WTC11 (cell line): ENCODE measurements at regions not wholly inside any gene's neighbourhood (a gene's known extent, or its start where the extent isn't known, plus 50 kb on each side); places are given as distances from the start of the nearest gene placed in this dataset.
"Not testable (repeated sequence)": the region's sequence is repeated elsewhere in the genome, so short reads cannot be mapped to it uniquely, and the experiment has no call there.

Experiments used
- ATAC-seq: fragments of 200-7000 bp; cut with Tn5 transposase; 2 replicates; pipeline ENCODE4 v1.10.0; 2021; ENCODE audit warnings: mild to moderate bottlenecking, moderate library complexity
- CTCF ChIA-PET: fragments of 300-600 bp; sonication (Branson Sonifier 250); formaldehyde crosslinking; loops from one replicate; lab custom pipeline; 2021; ENCODE audit warnings: antibody characterized with exemption; lab: Charles Lee
- POLR2A ChIA-PET: fragments of 350-600 bp; sonication (Branson Sonifier 250); formaldehyde crosslinking; loops from one replicate; lab custom pipeline; 2021; ENCODE audit warnings: antibody characterized with exemption; lab: Charles Lee
- DNase-seq: peaks from one replicate; pipeline ENCODE4 v3.0.0; 2021; ENCODE audit warnings: low spot score
- H3K27ac Mint-ChIP-seq: 2 replicates; pipeline ENCODE4 v1.8.0; 2021; ENCODE audit warnings: mixed read lengths
- H3K27me3 Mint-ChIP-seq: 2 replicates; pipeline ENCODE4 v1.8.0; 2021; ENCODE audit warnings: low read depth, mild to moderate bottlenecking, moderate library complexity, mixed read lengths
- H3K36me3 Mint-ChIP-seq: 2 replicates; pipeline ENCODE4 v1.8.0; 2021; ENCODE audit warnings: mixed read lengths
- H3K4me1 Mint-ChIP-seq: 2 replicates; pipeline ENCODE4 v1.8.0; 2022; ENCODE audit warnings: mixed read lengths
- H3K4me3 Mint-ChIP-seq: 2 replicates; pipeline ENCODE4 v1.8.0; 2021; ENCODE audit warnings: mild to moderate bottlenecking, moderate library complexity, mixed read lengths
- H3K9me3 Mint-ChIP-seq: 2 replicates; pipeline ENCODE4 v1.8.0; 2021; ENCODE audit warnings: mixed read lengths
- ATF1 ChIP-seq: sonication (generic); formaldehyde crosslinking; IDR thresholded peaks from 2 replicates; pipeline ENCODE4 v1.8.1; 2023; ENCODE audit warnings: mild to moderate bottlenecking, moderate library complexity, missing genetic modification reagents
- CREM ChIP-seq: sonication (generic); formaldehyde crosslinking; IDR thresholded peaks from 2 replicates; pipeline ENCODE4 v1.8.1; 2022; ENCODE audit warnings: mild to moderate bottlenecking, missing genetic modification reagents, moderate library complexity
- FOXP1 ChIP-seq: sonication (generic); formaldehyde crosslinking; IDR thresholded peaks from 2 replicates; pipeline ENCODE4 v1.8.0; 2022; ENCODE audit warnings: missing genetic modification reagents, mild to moderate bottlenecking, moderate library complexity, borderline replicate concordance
- IRF2 ChIP-seq: sonication (generic); formaldehyde crosslinking; IDR thresholded peaks from 2 replicates; pipeline ENCODE4 v1.8.0; 2022; ENCODE audit warnings: low read depth, missing genetic modification reagents, borderline replicate concordance
- JAZF1 ChIP-seq: fragments of 250-450 bp; sonication (Bioruptor Pico); IDR thresholded peaks from 2 replicates; pipeline ENCODE4 v1.9.0; 2021; ENCODE audit warnings: moderate library complexity, mild to moderate bottlenecking, inconsistent platforms
- NFYB ChIP-seq: sonication (generic); formaldehyde crosslinking; conservative IDR thresholded peaks from 2 replicates; pipeline ENCODE4 v1.8.0; 2022; ENCODE audit warnings: low read depth, missing genetic modification reagents
- NR3C1 ChIP-seq: sonication (generic); formaldehyde crosslinking; conservative IDR thresholded peaks from 2 replicates; pipeline ENCODE4 v1.8.1; 2023; ENCODE audit warnings: low read depth, mild to moderate bottlenecking, missing genetic modification reagents
- OVOL2 ChIP-seq: fragments of 250-450 bp; sonication (Bioruptor Pico); IDR thresholded peaks from 2 replicates; pipeline ENCODE4 v1.9.0; 2021; ENCODE audit warnings: mild to moderate bottlenecking, borderline replicate concordance
- ZNF232 ChIP-seq: sonication (generic); formaldehyde crosslinking; IDR thresholded peaks from 2 replicates; pipeline ENCODE4 v1.8.0; 2022; ENCODE audit warnings: mild to moderate bottlenecking, missing genetic modification reagents
- ZNF423 ChIP-seq: fragments of 250-450 bp; sonication (Bioruptor Pico); IDR thresholded peaks from 2 replicates; pipeline ENCODE4 v2.1.2; 2022; ENCODE audit warnings: mild to moderate bottlenecking, moderate library complexity
- TF ChIP-seq, protein P1 (sequence below): sonication (generic); formaldehyde crosslinking; IDR thresholded peaks from 2 replicates; pipeline ENCODE4 v1.8.0; 2023; ENCODE audit warnings: mild to moderate bottlenecking, missing genetic modification reagents
- TF ChIP-seq, protein P2 (sequence below): sonication (generic); formaldehyde crosslinking; conservative IDR thresholded peaks from 2 replicates; pipeline ENCODE4 v1.8.1; 2022; ENCODE audit warnings: mild to moderate bottlenecking, missing genetic modification reagents
- TF ChIP-seq, protein P3 (sequence below): sonication (generic); formaldehyde crosslinking; IDR thresholded peaks from 2 replicates; pipeline ENCODE4 v1.8.1; 2022; ENCODE audit warnings: missing genetic modification reagents, borderline replicate concordance
- TF ChIP-seq, protein P4 (sequence below): sonication (generic); formaldehyde crosslinking; IDR thresholded peaks from 2 replicates; pipeline ENCODE4 v1.8.1; 2023; ENCODE audit warnings: mild to moderate bottlenecking, missing genetic modification reagents, moderate library complexity
- TF ChIP-seq, protein P5 (sequence below): sonication (generic); formaldehyde crosslinking; IDR thresholded peaks from 2 replicates; pipeline ENCODE4 v1.8.0; 2023; ENCODE audit warnings: missing genetic modification reagents
- TF ChIP-seq, protein P6 (sequence below): fragments of 250-450 bp; sonication (Bioruptor Pico); conservative IDR thresholded peaks from 2 replicates; pipeline ENCODE4 v1.9.0; 2021; ENCODE audit warnings: mild to moderate bottlenecking

DNA sequence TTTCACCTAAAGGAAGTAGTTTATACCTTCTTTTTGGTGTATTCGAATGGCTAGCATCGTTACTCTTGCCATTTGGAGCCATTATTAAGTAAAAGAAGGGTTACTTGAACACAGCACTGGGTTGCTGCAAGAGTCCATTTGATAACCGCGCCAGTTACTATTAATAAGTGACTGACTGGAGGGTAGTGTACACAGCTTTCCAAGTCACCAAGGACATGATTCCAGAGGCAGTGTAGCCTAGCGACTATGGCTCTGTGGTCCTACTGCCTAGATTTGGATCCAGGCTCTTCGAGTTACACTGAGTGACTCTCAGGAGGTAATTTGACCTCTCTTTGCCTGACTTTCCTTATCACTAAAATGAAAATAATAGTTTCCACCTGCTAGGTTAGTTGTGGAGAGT is 206.8 kb downstream of the MEIS1 start:
- CTCF ChIA-PET, result no interaction called here
- DNase-seq (no peak), ATAC-seq (no peak)
- no peaks in the 10 kb centered on the region for H3K27me3 Mint-ChIP-seq
- no peak overlapping the region for H3K27ac Mint-ChIP-seq
- no peak for TF ChIP-seq ATF1 (CRISPR knock-in tag)
- TF ChIP-seq FOXP1 (CRISPR knock-in tag), result no peak
- no peak for TF ChIP-seq NFYB
- TF ChIP-seq, all 79 proteins: peak for 0
- Mint-ChIP-seq H3K9me3 (peaks cover 13% of the 10 kb centered on the region), H3K36me3 (no peaks in the 10 kb centered on the region), H3K4me3 (no peak overlapping the region), H3K4me1 (peaks cover 4% of the 10 kb centered on the region)
- POLR2A ChIA-PET, result no interaction called here

GRCh38 chr2:66648081-66648480 is 213.2 kb downstream of the MEIS1 start:
- DNase-seq, result peak; percentile 36
- TF ChIP-seq, protein P1, sequence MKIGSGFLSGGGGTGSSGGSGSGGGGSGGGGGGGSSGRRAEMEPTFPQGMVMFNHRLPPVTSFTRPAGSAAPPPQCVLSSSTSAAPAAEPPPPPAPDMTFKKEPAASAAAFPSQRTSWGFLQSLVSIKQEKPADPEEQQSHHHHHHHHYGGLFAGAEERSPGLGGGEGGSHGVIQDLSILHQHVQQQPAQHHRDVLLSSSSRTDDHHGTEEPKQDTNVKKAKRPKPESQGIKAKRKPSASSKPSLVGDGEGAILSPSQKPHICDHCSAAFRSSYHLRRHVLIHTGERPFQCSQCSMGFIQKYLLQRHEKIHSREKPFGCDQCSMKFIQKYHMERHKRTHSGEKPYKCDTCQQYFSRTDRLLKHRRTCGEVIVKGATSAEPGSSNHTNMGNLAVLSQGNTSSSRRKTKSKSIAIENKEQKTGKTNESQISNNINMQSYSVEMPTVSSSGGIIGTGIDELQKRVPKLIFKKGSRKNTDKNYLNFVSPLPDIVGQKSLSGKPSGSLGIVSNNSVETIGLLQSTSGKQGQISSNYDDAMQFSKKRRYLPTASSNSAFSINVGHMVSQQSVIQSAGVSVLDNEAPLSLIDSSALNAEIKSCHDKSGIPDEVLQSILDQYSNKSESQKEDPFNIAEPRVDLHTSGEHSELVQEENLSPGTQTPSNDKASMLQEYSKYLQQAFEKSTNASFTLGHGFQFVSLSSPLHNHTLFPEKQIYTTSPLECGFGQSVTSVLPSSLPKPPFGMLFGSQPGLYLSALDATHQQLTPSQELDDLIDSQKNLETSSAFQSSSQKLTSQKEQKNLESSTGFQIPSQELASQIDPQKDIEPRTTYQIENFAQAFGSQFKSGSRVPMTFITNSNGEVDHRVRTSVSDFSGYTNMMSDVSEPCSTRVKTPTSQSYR, result peak; percentile 59; the same call in 1 of the 2 replicates
- TF ChIP-seq, all 79 proteins: peak for 1; not testable (repeated sequence) for 78
- POLR2A ChIA-PET, result interaction anchor here (0.6 kb wide), 1 partner anchor 91 kb away, joined by 3 read pairs; no protein-coding TSS in a partner anchor
- H3K27me3 Mint-ChIP-seq, ATAC-seq, H3K36me3 Mint-ChIP-seq, CTCF ChIA-PET: not testable (repeated sequence)
- Mint-ChIP-seq H3K4me1 (peaks cover 23% of the 10 kb centered on the region), H3K4me3 (peak overlapping the region; percentile 38), H3K9me3 (peaks cover 26% of the 10 kb centered on the region), H3K27ac (peak overlapping the region; percentile 48; the same call in 1 of the 2 replicates)

DNA sequence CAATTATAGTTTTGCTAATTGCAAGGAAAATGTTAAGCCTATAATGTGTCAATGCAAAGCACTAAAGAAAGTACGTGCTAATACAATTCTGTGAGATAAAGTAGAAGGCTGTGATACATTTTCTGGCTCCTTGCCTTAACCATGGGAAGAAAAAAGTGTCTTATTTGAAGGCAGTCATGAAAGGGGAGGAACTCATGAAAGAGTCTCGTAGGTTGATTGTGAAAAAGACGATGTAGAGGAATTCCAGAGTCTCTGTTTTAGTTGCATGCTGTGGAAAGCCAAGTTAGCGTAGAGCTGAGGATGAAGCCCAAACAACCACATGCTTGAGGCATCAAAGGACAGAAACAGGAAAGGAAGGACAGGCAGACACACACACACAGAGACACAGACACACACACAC is 214.1 kb downstream of the MEIS1 start:
- DNase-seq (no peak), ATAC-seq (no peak)
- Mint-ChIP-seq H3K4me3 (no peak overlapping the region), H3K9me3 (peaks cover 26% of the 10 kb centered on the region), H3K36me3 (peaks cover 4% of the 10 kb centered on the region; the same call in 1 of the 2 replicates), H3K27me3 (no peaks in the 10 kb centered on the region; the same call in 1 of the 2 replicates), H3K27ac (peak overlapping the region; percentile 17; the same call in 1 of the 2 replicates), H3K4me1 (peaks cover 23% of the 10 kb centered on the region)
- CTCF ChIA-PET, result no interaction called here
- POLR2A ChIA-PET, result no interaction called here
- no peak for TF ChIP-seq ZNF232 (CRISPR knock-in tag)

GRCh38 chr2:66651295-66651694 is 216.4 kb downstream of the MEIS1 start:
- DNase-seq (no peak), ATAC-seq (no peak)
- Mint-ChIP-seq H3K27me3 (no peaks in the 10 kb centered on the region; the same call in 1 of the 2 replicates), H3K9me3 (peaks cover 17% of the 10 kb centered on the region), H3K4me3 (no peak overlapping the region), H3K27ac (no peak overlapping the region), H3K4me1 (peaks cover 22% of the 10 kb centered on the region), H3K36me3 (peaks cover 4% of the 10 kb centered on the region; the same call in 1 of the 2 replicates)
- POLR2A ChIA-PET, result no interaction called here
- CTCF ChIA-PET, result no interaction called here
- TF ChIP-seq, protein P2, sequence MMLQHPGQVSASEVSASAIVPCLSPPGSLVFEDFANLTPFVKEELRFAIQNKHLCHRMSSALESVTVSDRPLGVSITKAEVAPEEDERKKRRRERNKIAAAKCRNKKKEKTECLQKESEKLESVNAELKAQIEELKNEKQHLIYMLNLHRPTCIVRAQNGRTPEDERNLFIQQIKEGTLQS (CRISPR knock-in tag), result no peak
- TF ChIP-seq IRF2 (CRISPR knock-in tag) (no peak), OVOL2 (CRISPR knock-in tag) (no peak), ZNF423 (CRISPR knock-in tag) (no peak), CREM (CRISPR knock-in tag) (no peak), ZNF232 (CRISPR knock-in tag) (no peak), NR3C1 (no peak), JAZF1 (no peak)
- TF ChIP-seq, protein P3, sequence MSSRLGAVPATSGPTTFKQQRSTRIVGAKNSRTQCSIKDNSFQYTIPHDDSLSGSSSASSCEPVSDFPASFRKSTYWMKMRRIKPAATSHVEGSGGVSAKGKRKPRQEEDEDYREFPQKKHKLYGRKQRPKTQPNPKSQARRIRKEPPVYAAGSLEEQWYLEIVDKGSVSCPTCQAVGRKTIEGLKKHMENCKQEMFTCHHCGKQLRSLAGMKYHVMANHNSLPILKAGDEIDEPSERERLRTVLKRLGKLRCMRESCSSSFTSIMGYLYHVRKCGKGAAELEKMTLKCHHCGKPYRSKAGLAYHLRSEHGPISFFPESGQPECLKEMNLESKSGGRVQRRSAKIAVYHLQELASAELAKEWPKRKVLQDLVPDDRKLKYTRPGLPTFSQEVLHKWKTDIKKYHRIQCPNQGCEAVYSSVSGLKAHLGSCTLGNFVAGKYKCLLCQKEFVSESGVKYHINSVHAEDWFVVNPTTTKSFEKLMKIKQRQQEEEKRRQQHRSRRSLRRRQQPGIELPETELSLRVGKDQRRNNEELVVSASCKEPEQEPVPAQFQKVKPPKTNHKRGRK (CRISPR knock-in tag), result no peak
- TF ChIP-seq, protein P4, sequence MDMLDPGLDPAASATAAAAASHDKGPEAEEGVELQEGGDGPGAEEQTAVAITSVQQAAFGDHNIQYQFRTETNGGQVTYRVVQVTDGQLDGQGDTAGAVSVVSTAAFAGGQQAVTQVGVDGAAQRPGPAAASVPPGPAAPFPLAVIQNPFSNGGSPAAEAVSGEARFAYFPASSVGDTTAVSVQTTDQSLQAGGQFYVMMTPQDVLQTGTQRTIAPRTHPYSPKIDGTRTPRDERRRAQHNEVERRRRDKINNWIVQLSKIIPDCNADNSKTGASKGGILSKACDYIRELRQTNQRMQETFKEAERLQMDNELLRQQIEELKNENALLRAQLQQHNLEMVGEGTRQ, result no peak
- TF ChIP-seq, protein P5, sequence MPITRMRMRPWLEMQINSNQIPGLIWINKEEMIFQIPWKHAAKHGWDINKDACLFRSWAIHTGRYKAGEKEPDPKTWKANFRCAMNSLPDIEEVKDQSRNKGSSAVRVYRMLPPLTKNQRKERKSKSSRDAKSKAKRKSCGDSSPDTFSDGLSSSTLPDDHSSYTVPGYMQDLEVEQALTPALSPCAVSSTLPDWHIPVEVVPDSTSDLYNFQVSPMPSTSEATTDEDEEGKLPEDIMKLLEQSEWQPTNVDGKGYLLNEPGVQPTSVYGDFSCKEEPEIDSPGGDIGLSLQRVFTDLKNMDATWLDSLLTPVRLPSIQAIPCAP (CRISPR knock-in tag), result no peak
- TF ChIP-seq, protein P1, result no peak
- TF ChIP-seq, protein P6, sequence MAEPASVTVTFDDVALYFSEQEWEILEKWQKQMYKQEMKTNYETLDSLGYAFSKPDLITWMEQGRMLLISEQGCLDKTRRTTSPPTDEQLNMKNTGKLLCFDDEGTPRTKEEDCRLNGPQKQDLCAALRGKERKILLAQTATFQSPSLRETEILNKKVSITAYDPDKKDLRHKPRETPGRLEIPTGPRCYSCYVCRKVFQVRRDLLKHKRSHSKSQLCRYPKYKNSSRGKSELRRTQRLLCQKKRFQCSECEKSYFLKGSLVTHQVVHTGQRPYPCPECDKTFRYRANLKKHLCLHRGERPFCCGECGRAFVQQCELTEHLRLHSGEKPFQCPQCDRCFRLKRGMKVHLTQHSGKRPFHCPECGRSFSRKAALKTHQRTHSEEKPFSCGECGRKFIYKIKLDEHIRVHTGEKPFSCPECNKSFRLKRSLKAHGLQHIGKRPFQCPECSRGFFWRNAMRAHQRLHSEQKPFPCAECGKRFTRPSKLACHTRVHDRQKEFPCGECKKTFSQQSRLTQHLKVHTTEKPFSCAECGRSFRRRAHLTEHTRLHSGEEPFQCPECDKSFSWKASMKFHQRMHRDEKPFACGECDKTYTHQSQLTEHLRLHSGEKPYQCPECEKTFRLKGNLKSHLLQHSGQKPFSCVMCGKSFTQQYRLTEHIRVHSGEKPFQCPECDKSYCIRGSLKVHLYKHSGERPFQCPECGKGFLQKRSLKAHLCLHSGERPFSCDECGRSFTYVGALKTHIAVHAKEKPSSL (CRISPR knock-in tag), result no peak
